Loucy (cell line): ENCODE measurements at regions not wholly inside any gene's neighbourhood (a gene's known extent, or its start where the extent isn't known, plus 50 kb on each side); places are given as distances from the start of the nearest gene placed in this dataset.
"Not testable (repeated sequence)": the region's sequence is repeated elsewhere in the genome, so short reads cannot be mapped to it uniquely, and the experiment has no call there.

ENCODE experiments used
- H2AFZ ChIP-seq: fragments of 200-600 bp; sonication (generic); 2 replicates; pipeline ENCODE4 v1.6.0; 2016; ENCODE audit warnings: antibody characterized with exemption, mild to moderate bottlenecking, low read length, moderate library complexity
- H3F3A ChIP-seq: fragments of 200-600 bp; 2 replicates; pipeline ENCODE4 v1.6.0; 2016; ENCODE audit warnings: antibody characterized with exemption, low read depth, mild to moderate bottlenecking
- H3K27me3 ChIP-seq: fragments of 200-600 bp; sonication (generic); 2 replicates; pipeline ENCODE4 v1.6.1; 2014; ENCODE audit warnings: low read length, mild to moderate bottlenecking; ENCODE audit not compliant: insufficient read depth, poor library complexity, severe bottlenecking
- H3K36me3 ChIP-seq: fragments of 200-600 bp; sonication (generic); 2 replicates; pipeline ENCODE4 v1.6.1; 2016; ENCODE audit warnings: low read length; ENCODE audit not compliant: insufficient read depth
- H3K4me1 ChIP-seq: fragments of 200-600 bp; sonication (generic); 2 replicates; pipeline ENCODE4 v1.5.1; 2014; ENCODE audit warnings: low read length, mild to moderate bottlenecking; ENCODE audit not compliant: insufficient read depth, poor library complexity, severe bottlenecking
- H3K4me2 ChIP-seq: fragments of 200-600 bp; sonication (generic); 2 replicates; pipeline ENCODE4 v1.6.0; 2014; ENCODE audit warnings: antibody characterized with exemption, low read length, low read depth, mild to moderate bottlenecking; ENCODE audit not compliant: poor library complexity, severe bottlenecking
- H3K4me3 ChIP-seq: fragments of 200-600 bp; sonication (generic); 2 replicates; pipeline ENCODE4 v1.5.1; 2014; ENCODE audit warnings: low read length, mild to moderate bottlenecking, mixed read lengths; ENCODE audit not compliant: poor library complexity, severe bottlenecking
- H3K79me2 ChIP-seq: fragments of 200-600 bp; sonication (generic); 2 replicates; pipeline ENCODE4 v1.6.1; 2014; ENCODE audit warnings: low read length; ENCODE audit not compliant: insufficient read depth
- H3K9ac ChIP-seq: fragments of 200-600 bp; sonication (generic); 2 replicates; pipeline ENCODE4 v1.6.0; 2014; ENCODE audit warnings: mild to moderate bottlenecking, low read depth, low read length, moderate library complexity; ENCODE audit not compliant: poor library complexity, severe bottlenecking
- H3K9me2 ChIP-seq: fragments of 200-600 bp; sonication (generic); replicated peaks from 2 replicates; pipeline ENCODE4 v1.6.1; 2016; ENCODE audit warnings: low read depth, low read length, mixed read lengths
- H3K9me3 ChIP-seq: fragments of 200-600 bp; sonication (generic); 2 replicates; pipeline ENCODE4 v1.6.1; 2014; ENCODE audit warnings: mild to moderate bottlenecking, antibody characterized with exemption, low read length, low read depth; ENCODE audit not compliant: insufficient read depth
- H4K20me1 ChIP-seq: fragments of 200-600 bp; sonication (generic); 2 replicates; pipeline ENCODE4 v1.6.0; 2014; ENCODE audit warnings: antibody characterized with exemption, low read length, mild to moderate bottlenecking; ENCODE audit not compliant: insufficient read depth, poor library complexity, severe bottlenecking
- EZH2phosphoT487 ChIP-seq: fragments of 200-600 bp; IDR thresholded peaks from 2 replicates; pipeline ENCODE4 v1.6.1; 2018; ENCODE audit warnings: antibody characterized with exemption, mild to moderate bottlenecking, moderate library complexity, borderline replicate concordance
- TF ChIP-seq, protein P1 (sequence below): fragments of 200-600 bp; sonication (generic); conservative IDR thresholded peaks from 2 replicates; pipeline ENCODE4 v1.5.1; 2014; ENCODE audit warnings: mild to moderate bottlenecking, antibody characterized with exemption, low read length

DNA sequence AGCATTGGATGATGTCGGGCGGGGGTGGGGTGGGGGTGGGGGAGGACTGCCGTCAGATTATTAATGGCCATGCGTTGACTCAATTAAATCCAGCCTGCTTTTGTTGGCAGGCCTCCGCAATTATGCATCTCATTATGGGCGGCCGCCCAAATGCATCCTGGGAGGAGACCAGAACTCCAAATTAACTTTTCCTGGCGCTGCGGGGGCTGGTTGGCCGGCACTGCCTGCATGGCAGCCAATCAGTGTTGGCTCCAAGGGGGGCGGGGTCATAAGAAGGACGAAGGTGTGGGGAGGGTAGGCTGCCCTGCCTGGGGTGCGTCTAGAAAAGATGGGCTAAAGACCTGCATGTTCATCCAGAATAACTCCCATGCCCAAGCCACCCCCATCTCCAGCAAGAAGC lies 83.9 kb upstream of the PAX2 start:
- Histone ChIP-seq H3K27me3 (no peaks in the 10 kb centered on the region), H2AFZ (no peak overlapping the region), H3K4me1 (no peaks in the 10 kb centered on the region), H3F3A (no peaks in the 10 kb centered on the region), H3K36me3 (no peaks in the 10 kb centered on the region), H3K9me3 (no peaks in the 10 kb centered on the region), H3K4me2 (no peak overlapping the region), H3K79me2 (no peaks in the 10 kb centered on the region), H3K9ac (no peak overlapping the region), H3K9me2 (no peaks in the 10 kb centered on the region), H4K20me1 (no peaks in the 10 kb centered on the region), H3K4me3 (no peak overlapping the region)
- TF ChIP-seq, protein P1, sequence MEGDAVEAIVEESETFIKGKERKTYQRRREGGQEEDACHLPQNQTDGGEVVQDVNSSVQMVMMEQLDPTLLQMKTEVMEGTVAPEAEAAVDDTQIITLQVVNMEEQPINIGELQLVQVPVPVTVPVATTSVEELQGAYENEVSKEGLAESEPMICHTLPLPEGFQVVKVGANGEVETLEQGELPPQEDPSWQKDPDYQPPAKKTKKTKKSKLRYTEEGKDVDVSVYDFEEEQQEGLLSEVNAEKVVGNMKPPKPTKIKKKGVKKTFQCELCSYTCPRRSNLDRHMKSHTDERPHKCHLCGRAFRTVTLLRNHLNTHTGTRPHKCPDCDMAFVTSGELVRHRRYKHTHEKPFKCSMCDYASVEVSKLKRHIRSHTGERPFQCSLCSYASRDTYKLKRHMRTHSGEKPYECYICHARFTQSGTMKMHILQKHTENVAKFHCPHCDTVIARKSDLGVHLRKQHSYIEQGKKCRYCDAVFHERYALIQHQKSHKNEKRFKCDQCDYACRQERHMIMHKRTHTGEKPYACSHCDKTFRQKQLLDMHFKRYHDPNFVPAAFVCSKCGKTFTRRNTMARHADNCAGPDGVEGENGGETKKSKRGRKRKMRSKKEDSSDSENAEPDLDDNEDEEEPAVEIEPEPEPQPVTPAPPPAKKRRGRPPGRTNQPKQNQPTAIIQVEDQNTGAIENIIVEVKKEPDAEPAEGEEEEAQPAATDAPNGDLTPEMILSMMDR = no peak
- no peak for TF ChIP-seq EZH2phosphoT487

DNA sequence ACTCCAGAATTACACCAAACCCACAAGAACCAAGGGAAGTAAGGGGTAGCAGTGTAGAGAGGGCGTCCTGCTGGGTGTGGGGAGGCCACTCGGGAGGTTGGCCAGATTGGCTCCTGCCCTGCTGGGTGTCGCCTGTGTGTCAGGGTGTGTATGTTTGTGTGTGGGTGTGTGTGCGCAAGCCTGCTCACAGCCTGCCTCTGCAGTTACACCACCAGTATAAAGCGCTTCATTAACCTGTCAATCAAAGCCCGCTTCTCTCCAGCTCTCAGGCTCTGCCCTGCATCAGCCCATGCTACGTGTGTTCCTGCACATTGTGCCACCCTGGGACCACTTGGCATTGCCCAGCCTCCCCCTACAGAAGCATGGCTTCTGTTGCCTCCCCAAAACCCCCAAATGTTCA lies 83.3 kb upstream of the PAX2 start:
- no peak overlapping the region for H2AFZ ChIP-seq
- H3K4me2 ChIP-seq = no peak overlapping the region
- no peaks in the 10 kb centered on the region for H3K36me3 ChIP-seq
- no peaks in the 10 kb centered on the region for H3K9me3 ChIP-seq
- H3K4me3 ChIP-seq = no peak overlapping the region
- TF ChIP-seq, protein P1 = no peak
- no peak for TF ChIP-seq EZH2phosphoT487
- no peaks in the 10 kb centered on the region for H3K9me2 ChIP-seq
- H3K9ac ChIP-seq = no peak overlapping the region
- no peaks in the 10 kb centered on the region for H3F3A ChIP-seq
- H3K79me2 ChIP-seq = no peaks in the 10 kb centered on the region
- H3K27me3 ChIP-seq = no peaks in the 10 kb centered on the region
- no peaks in the 10 kb centered on the region for H4K20me1 ChIP-seq
- H3K4me1 ChIP-seq = no peaks in the 10 kb centered on the region

DNA sequence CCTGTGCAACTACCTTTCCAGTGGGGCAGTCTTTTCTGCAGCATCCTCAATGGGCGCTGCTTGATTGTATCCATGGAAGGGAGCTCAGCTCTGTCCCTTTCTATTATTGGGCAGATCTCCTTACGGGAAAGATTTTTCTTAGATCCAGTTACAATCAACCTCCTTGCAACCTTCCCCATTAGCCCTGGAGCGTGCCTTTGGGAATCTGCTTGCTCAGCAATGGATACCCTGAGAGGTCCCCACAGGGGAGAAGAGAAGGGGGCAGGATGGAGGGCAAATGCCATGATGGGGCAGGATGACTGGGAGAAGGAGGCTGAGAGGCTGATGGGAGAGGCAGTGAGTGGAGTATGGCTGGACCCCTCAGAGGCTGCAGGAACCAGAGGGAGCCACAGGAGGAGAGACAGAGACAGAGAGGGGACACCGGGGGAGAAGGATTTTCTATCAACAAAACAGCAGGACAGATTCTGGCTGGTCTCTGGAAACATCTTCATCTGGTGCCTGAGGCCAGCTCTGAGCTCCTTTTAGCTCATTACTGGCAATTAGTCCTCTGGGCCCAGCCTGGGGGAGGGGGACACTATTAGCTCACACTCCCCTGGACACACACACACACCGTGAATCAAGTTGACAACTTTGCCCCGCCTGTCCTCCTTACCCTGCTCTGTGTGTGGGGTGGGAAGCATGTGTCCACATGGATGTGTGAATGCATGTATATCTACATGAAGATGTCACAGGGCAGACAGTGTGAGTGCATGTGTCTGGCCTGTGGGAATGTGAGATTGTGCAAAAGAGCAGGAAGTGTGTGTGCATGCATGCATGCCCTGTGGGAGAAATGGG lies 80.8 kb upstream of the PAX2 start:
- no peak overlapping the region for H3K4me3 ChIP-seq
- H3F3A ChIP-seq = no peaks in the 10 kb centered on the region

DNA sequence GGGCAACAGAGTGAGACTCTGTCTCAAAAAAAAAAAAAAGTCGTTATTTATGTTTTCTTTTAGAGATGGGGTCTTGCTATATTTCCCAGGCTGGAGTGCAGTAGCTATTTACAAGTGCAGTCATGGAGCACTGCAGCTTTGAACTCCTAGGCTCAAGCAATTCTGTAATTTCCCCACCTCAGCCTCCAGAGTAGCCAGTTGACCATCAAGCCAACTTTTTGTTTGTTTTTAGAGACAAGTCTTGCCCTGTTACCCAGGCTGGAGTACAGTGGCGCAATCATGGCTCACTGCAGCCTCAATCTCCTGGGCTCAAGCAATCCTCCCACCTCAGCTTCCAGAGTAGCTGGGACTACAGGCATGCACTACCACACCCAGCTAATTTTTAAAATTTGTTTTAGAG lies 78.7 kb upstream of the PAX2 start:
- not testable (repeated sequence) for H3K9ac ChIP-seq, H3K4me3 ChIP-seq, H2AFZ ChIP-seq, H3K9me3 ChIP-seq, H4K20me1 ChIP-seq, H3K4me2 ChIP-seq, H3K4me1 ChIP-seq, H3K36me3 ChIP-seq, H3F3A ChIP-seq, H3K9me2 ChIP-seq, H3K27me3 ChIP-seq, H3K79me2 ChIP-seq

More for the DNA sequence above, 80.8 kb upstream of the PAX2 start:
- H3K9me2 ChIP-seq = no peaks in the 10 kb centered on the region
- H3K4me1 ChIP-seq = peaks cover 3% of the 10 kb centered on the region
- no peaks in the 10 kb centered on the region for H3K79me2 ChIP-seq
- H3K9me3 ChIP-seq = no peaks in the 10 kb centered on the region
- H3K27me3 ChIP-seq = no peaks in the 10 kb centered on the region
- H2AFZ ChIP-seq = no peak overlapping the region
- no peak for TF ChIP-seq EZH2phosphoT487
- TF ChIP-seq, protein P1 = no peak
- no peak overlapping the region for H3K9ac ChIP-seq
- H3K36me3 ChIP-seq = no peaks in the 10 kb centered on the region
- no peaks in the 10 kb centered on the region for H4K20me1 ChIP-seq
- H3K4me2 ChIP-seq = no peak overlapping the region
